ENCODE measurements at regions not wholly inside any gene's neighbourhood (a gene's known extent, or its start where the extent isn't known, plus 50 kb on each side); places are given as distances from the start of the nearest gene placed in this dataset.
A peak's percentile ranks its signal among the peaks of the same experiment; 100 is the strongest.

DNA sequence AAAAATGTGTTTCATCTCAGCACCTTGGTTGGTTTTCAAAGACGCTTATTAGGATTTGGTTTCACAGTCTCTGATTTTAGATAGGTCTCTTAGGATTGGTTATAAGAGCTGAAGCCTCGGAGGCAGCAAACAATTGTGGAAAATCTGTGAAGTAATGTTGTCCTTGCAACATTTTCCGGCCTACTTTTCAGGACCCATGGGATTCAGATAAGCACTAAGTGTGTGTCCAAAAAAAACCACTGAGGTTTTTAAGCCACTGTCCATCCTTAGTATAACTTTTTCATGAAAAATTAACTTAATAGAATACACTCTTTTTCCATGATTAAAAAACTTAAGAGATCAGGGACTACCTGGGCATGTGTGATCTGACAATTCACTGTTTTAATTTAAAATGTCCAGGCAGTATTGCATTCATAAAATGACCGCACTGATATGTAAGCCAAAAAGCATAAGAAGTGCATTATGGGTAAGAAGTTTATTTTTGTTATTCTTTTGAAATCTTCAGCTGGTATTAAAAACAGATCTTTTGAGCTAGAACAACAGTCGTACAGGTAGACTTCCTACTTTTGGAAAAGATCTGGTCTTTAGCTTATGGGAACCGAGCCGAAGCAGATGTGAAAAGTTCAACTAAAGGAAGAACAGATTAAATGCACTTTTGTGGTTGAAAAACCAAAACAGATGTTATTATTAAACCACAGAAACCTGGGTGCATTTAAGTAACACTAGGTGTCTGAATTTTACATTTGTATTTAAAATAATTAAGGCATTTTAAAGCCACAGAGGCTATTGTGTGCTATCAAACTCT is 479.4 kb upstream of the ZEB2 start:
- H3K4me3 ChIP-seq (ENCODE audit: low read depth, low read length), result no peak overlapping the region
- in situ Hi-C loops (cut with HindIII; ENCODE audit: low pct_ligation_motif_present, low sequenced_read_pairs), result no loop called here
- no peaks in the 10 kb centered on the region for H3K36me3 ChIP-seq (replicated peaks)
- H3K27me3 ChIP-seq (replicated peaks), result no peaks in the 10 kb centered on the region
- DNase-seq, result peak; percentile 46
- peak overlapping the region; percentile 61 for H3K27ac ChIP-seq
- TF ChIP-seq, protein P1, sequence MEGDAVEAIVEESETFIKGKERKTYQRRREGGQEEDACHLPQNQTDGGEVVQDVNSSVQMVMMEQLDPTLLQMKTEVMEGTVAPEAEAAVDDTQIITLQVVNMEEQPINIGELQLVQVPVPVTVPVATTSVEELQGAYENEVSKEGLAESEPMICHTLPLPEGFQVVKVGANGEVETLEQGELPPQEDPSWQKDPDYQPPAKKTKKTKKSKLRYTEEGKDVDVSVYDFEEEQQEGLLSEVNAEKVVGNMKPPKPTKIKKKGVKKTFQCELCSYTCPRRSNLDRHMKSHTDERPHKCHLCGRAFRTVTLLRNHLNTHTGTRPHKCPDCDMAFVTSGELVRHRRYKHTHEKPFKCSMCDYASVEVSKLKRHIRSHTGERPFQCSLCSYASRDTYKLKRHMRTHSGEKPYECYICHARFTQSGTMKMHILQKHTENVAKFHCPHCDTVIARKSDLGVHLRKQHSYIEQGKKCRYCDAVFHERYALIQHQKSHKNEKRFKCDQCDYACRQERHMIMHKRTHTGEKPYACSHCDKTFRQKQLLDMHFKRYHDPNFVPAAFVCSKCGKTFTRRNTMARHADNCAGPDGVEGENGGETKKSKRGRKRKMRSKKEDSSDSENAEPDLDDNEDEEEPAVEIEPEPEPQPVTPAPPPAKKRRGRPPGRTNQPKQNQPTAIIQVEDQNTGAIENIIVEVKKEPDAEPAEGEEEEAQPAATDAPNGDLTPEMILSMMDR (IDR thresholded peaks at IDR 0.05; ENCODE audit: low read depth, low read length, missing control alignments), result no peak

DNA sequence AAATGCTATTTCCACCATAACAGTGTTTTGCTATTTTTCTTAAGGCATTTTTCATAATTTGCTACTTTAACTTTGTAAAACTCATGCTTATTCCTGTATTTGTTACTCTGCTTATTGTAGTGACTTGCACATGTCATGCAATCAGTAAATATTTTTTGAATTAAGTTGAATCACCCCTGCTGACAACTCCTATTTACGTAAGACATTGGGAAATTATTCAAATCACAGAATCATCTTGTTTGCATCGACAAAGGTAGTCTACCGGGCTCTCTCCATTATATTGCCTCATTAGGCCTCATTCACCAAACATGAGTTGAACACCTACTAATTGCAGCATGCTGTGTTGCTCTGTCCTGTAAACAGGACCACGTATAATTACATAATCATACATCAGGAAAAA is 478.5 kb upstream of the ZEB2 start:
- TF ChIP-seq, protein P1 (IDR thresholded peaks at IDR 0.05; ENCODE audit: low read depth, low read length, missing control alignments), result no peak
- H3K4me3 ChIP-seq (ENCODE audit: low read depth, low read length), result no peak overlapping the region

GRCh38 chr2:144996225-144996795 is 476.4 kb upstream of the ZEB2 start:
- TF ChIP-seq, protein P1 (IDR thresholded peaks at IDR 0.05; ENCODE audit: low read depth, low read length, missing control alignments), result no peak
- Histone ChIP-seq H3K27me3 (replicated peaks) (no peaks in the 10 kb centered on the region), H3K27ac (peak overlapping the region; percentile 95), H3K36me3 (replicated peaks) (no peaks in the 10 kb centered on the region), H3K4me3 (ENCODE audit: low read depth, low read length) (no peak overlapping the region)
- no peak for DNase-seq
- in situ Hi-C loops (cut with HindIII; ENCODE audit: low pct_ligation_motif_present, low sequenced_read_pairs), result no loop called here

More for the DNA sequence above, 478.5 kb upstream of the ZEB2 start:
- in situ Hi-C loops (cut with HindIII; ENCODE audit: low pct_ligation_motif_present, low sequenced_read_pairs), result no loop called here
- Histone ChIP-seq H3K27me3 (replicated peaks) (no peaks in the 10 kb centered on the region), H3K36me3 (replicated peaks) (no peaks in the 10 kb centered on the region), H3K27ac (no peak overlapping the region)
- no peak for DNase-seq

GRCh38 chr2:144995482-144995881 is 475.6 kb upstream of the ZEB2 start:
- Histone ChIP-seq H3K4me3 (ENCODE audit: low read depth, low read length) (no peak overlapping the region), H3K27me3 (replicated peaks) (no peaks in the 10 kb centered on the region), H3K36me3 (replicated peaks) (no peaks in the 10 kb centered on the region), H3K27ac (peak overlapping the region; percentile 95)
- in situ Hi-C loops (cut with HindIII; ENCODE audit: low pct_ligation_motif_present, low sequenced_read_pairs), result no loop called here
- no peak for DNase-seq
- TF ChIP-seq, protein P1 (IDR thresholded peaks at IDR 0.05; ENCODE audit: low read depth, low read length, missing control alignments), result no peak

GRCh38 chr2:144990661-144991060 is 470.7 kb upstream of the ZEB2 start:
- no peak overlapping the region for H3K4me3 ChIP-seq (ENCODE audit: low read depth, low read length)
- in situ Hi-C loops (cut with HindIII; ENCODE audit: low pct_ligation_motif_present, low sequenced_read_pairs), result no loop called here
- no peak for DNase-seq
- no peaks in the 10 kb centered on the region for H3K27me3 ChIP-seq (replicated peaks)
- H3K36me3 ChIP-seq (replicated peaks), result no peaks in the 10 kb centered on the region
- TF ChIP-seq, protein P1 (IDR thresholded peaks at IDR 0.05; ENCODE audit: low read depth, low read length, missing control alignments), result no peak
- no peak overlapping the region for H3K27ac ChIP-seq
